ENCODE measurements at regions not wholly inside any gene's neighbourhood (a gene's known extent, or its start where the extent isn't known, plus 50 kb on each side); places are given as distances from the start of the nearest gene placed in this dataset.

DNA sequence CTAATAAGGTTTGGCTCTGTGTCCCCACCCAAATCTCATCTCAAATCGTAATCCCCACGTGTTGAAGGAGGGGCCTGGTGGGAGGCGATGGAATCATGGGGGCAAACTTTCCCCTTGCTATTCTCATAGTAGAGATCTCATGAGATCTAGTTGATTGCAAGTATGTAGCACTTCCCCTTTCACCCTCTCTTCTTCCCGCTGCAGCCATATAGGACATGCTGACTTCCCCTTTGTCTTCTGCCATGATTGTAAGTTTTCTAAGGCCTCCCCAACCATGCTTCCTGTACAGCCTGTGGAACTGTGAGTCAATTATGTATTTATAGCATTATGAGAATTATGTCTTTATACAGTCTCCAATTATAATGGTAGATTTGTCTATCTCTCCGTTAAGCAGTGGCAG lies 594.5 kb downstream of the ACTR3B start:
- no peak for DNase-seq (ENCODE audit: unreplicated experiment)
- Mint-ChIP-seq H3K4me3 (ENCODE audit: unreplicated experiment) (no peak overlapping the region), H3K36me3 (ENCODE audit: insufficient read depth, unreplicated experiment) (no peaks in the 10 kb centered on the region), H3K9me3 (ENCODE audit: unreplicated experiment) (peaks cover 16% of the 10 kb centered on the region), H3K27me3 (ENCODE audit: insufficient read depth, unreplicated experiment) (no peaks in the 10 kb centered on the region), H3K27ac (ENCODE audit: low read depth, unreplicated experiment) (no peak overlapping the region), H3K4me1 (ENCODE audit: insufficient read depth, unreplicated experiment) (peaks cover 5% of the 10 kb centered on the region)
- ChIA-PET POLR2A (no interaction called here), CTCF (no interaction called here)
- BruUV-seq (replicated peaks): no TSS peak
- intact Hi-C loops (cut with micrococcal nuclease): no loop called here
- TF ChIP-seq, protein P1, sequence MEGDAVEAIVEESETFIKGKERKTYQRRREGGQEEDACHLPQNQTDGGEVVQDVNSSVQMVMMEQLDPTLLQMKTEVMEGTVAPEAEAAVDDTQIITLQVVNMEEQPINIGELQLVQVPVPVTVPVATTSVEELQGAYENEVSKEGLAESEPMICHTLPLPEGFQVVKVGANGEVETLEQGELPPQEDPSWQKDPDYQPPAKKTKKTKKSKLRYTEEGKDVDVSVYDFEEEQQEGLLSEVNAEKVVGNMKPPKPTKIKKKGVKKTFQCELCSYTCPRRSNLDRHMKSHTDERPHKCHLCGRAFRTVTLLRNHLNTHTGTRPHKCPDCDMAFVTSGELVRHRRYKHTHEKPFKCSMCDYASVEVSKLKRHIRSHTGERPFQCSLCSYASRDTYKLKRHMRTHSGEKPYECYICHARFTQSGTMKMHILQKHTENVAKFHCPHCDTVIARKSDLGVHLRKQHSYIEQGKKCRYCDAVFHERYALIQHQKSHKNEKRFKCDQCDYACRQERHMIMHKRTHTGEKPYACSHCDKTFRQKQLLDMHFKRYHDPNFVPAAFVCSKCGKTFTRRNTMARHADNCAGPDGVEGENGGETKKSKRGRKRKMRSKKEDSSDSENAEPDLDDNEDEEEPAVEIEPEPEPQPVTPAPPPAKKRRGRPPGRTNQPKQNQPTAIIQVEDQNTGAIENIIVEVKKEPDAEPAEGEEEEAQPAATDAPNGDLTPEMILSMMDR (IDR thresholded peaks at IDR 0.05; ENCODE audit: unreplicated experiment): no peak

DNA sequence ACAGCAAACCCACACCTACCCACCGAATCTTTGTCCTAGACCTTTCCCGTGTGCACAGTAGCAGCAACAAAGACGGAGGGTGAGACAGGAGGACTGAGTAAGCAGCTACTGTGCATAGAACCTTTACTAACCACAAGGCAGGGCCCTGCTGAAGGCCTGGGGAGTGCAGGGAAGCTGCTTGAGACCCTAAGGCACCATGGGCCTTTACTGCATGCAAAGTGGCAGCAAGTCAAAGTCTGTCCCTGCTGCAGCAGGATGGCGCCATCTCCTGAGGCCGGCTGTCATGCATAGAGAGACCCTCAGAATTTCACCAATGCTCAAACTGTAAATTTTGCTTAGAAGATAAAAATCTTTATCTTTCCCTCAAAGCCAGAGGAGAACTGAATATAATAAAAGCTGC lies 610.5 kb downstream of the ACTR3B start:
- DNase-seq (ENCODE audit: unreplicated experiment): no peak
- ChIA-PET CTCF (interaction anchor here (0.6 kb wide), 1 partner anchor 10 kb away, joined by 3 read pairs; no protein-coding TSS in a partner anchor), POLR2A (no interaction called here)
- TF ChIP-seq, protein P1 (IDR thresholded peaks at IDR 0.05; ENCODE audit: unreplicated experiment): no peak
- H3K4me3 Mint-ChIP-seq (ENCODE audit: unreplicated experiment): no peak overlapping the region
- H3K36me3 Mint-ChIP-seq (ENCODE audit: insufficient read depth, unreplicated experiment): no peaks in the 10 kb centered on the region
- H3K27ac Mint-ChIP-seq (ENCODE audit: low read depth, unreplicated experiment): no peak overlapping the region
- no peaks in the 10 kb centered on the region for H3K27me3 Mint-ChIP-seq (ENCODE audit: insufficient read depth, unreplicated experiment)
- BruUV-seq (replicated peaks): no TSS peak
- H3K9me3 Mint-ChIP-seq (ENCODE audit: unreplicated experiment): peaks cover 15% of the 10 kb centered on the region
- intact Hi-C loops (cut with micrococcal nuclease): no loop called here
- no peaks in the 10 kb centered on the region for H3K4me1 Mint-ChIP-seq (ENCODE audit: insufficient read depth, unreplicated experiment)

DNA sequence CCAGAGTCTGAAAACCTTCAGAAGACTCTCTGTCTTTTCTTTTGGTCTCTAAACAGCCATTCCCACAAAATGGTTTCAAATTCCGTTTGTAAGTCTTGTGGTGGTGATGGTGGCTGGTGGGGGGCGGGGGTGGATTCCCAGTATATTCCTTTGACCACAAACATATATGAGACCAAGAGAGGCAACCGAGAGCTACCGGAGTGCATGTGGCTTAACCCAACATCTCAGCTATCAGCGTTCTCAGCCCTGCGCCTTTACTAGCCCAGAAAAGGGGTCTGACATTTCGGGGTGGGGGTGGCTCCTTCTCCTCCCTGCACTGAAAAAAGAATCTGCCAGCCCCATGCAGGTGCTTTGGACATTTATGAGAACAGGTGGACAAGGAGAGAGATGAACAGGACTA lies 621.1 kb downstream of the ACTR3B start:
- ChIA-PET POLR2A (no interaction called here), CTCF (interaction anchor here (0.6 to 0.7 kb wide), 5 partner anchors 11 to 484 kb away, joined by 3 to 4 read pairs (median 3); no protein-coding TSS in a partner anchor)
- no peaks in the 10 kb centered on the region for H3K27me3 Mint-ChIP-seq (ENCODE audit: insufficient read depth, unreplicated experiment)
- H3K4me1 Mint-ChIP-seq (ENCODE audit: insufficient read depth, unreplicated experiment): peaks cover 5% of the 10 kb centered on the region
- H3K4me3 Mint-ChIP-seq (ENCODE audit: unreplicated experiment): no peak overlapping the region
- no peak overlapping the region for H3K27ac Mint-ChIP-seq (ENCODE audit: low read depth, unreplicated experiment)
- peaks cover 12% of the 10 kb centered on the region for H3K9me3 Mint-ChIP-seq (ENCODE audit: unreplicated experiment)
- no peaks in the 10 kb centered on the region for H3K36me3 Mint-ChIP-seq (ENCODE audit: insufficient read depth, unreplicated experiment)
- intact Hi-C loops (cut with micrococcal nuclease): loop anchor here (1.0 kb wide), 2 partner anchors 187 to 455 kb away; no protein-coding TSS in a partner anchor
- TF ChIP-seq, protein P1 (IDR thresholded peaks at IDR 0.05; ENCODE audit: unreplicated experiment): no peak
- BruUV-seq (replicated peaks): no TSS peak
- DNase-seq (ENCODE audit: unreplicated experiment): no peak

DNA sequence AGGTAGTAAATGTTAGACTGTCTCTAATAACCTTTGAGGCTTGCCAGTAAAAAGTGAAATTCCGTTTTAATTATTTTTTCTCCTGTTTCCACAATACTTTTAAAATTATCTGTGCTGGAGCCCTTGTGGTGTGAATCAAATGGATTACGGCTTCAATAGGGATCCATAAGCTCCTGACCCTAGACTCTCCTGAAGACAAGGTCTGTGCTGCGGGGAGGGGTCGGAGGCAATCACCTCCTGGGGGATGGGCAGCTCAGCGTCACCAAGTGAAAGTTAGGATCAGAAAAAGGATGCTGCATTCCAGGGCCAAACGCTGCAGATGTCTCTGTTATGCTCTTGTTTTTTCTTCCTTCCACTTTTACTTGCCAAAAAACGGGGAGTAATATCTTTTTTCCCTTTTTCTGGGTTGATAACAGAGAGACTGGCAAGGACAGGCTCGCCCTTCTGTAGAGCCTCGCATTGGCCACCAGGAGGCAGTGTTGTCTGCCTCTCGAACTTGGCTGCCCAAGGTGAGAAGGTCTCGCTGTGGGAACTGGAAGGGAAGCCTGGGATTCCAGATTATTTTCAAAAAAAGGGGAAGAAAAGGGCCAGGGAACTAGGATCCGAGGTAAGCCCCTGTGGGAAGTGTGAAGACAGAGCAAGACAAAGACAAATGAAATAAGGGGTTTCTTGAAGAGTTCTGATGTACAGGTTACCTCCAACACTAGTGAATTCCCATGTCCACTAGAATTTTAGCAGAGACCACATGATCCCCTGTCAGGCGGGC lies 621.9 kb downstream of the ACTR3B start:
- TF ChIP-seq, protein P1 (IDR thresholded peaks at IDR 0.05; ENCODE audit: unreplicated experiment): peak; percentile 81
- ChIA-PET POLR2A (no interaction called here), CTCF (interaction anchor here (0.6 to 0.7 kb wide), 3 partner anchors 11 to 483 kb away, joined by 3 to 4 read pairs (median 3); no protein-coding TSS in a partner anchor)
- intact Hi-C loops (cut with micrococcal nuclease): loop anchor here (1.0 kb wide), 2 partner anchors 188 to 454 kb away; no protein-coding TSS in a partner anchor
- Mint-ChIP-seq H3K4me1 (ENCODE audit: insufficient read depth, unreplicated experiment) (peaks cover 5% of the 10 kb centered on the region), H3K4me3 (ENCODE audit: unreplicated experiment) (no peak overlapping the region), H3K36me3 (ENCODE audit: insufficient read depth, unreplicated experiment) (no peaks in the 10 kb centered on the region), H3K27me3 (ENCODE audit: insufficient read depth, unreplicated experiment) (no peaks in the 10 kb centered on the region), H3K9me3 (ENCODE audit: unreplicated experiment) (peaks cover 15% of the 10 kb centered on the region), H3K27ac (ENCODE audit: low read depth, unreplicated experiment) (peak overlapping the region; percentile 2)
- DNase-seq (ENCODE audit: unreplicated experiment): no peak
- no TSS peak for BruUV-seq (replicated peaks)
